ENCODE measurements at regions not wholly inside any gene's neighbourhood (a gene's known extent, or its start where the extent isn't known, plus 50 kb on each side); places are given as distances from the start of the nearest gene placed in this dataset.
"Not testable (repeated sequence)": the region's sequence is repeated elsewhere in the genome, so short reads cannot be mapped to it uniquely, and the experiment has no call there.

DNA sequence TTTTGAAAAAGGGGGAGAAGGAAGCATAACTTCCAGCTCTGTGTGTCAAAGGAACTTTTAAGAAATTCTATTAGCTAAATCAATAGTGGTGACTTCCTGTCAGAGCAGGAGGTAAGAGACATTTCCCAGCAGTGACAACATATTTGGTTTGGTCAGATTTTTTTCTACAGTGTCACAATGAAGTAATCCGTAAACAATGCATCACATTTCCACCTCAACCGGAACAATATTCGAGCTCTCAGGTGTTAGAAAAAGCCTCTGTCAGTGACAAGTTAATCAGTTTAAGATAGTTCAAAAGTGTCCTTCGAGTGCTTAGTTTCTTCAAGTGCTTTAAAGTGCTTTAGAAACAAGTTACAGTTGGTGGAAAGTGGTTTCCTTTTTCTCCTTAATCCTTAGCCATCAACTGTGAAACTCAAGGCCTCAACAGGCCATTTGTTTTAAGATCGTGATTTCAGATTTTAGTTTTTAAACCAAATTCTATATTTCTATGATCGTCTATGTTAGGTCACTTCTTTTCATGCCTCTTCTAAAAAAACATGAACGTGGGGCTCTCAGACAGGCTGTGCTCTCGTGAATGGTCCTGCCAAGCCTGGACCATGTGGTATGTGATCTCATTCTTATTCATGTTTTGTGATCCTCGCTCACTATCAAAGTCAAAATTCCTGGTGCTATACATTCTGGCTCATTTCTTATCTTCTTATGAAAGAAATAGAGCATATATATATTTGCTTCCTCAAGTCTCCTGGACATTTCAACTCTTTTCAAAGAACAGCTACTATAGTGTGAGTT, 181.9 kb upstream of the HMHB1 start:
- Histone ChIP-seq H3K27me3 (ENCODE audit: control insufficient read depth in 1 of 2, insufficient read depth in 2 of 2, low read length in 2 of 2) (no peaks in the 10 kb centered on the region), H3K9me3 (ENCODE audit: control insufficient read depth in 2 of 2, insufficient read depth in 1 of 2, low read depth in 1 of 2, low read length in 1 of 2) (no peaks in the 10 kb centered on the region), H3K4me3 (ENCODE audit: low read depth in 1 of 2, low read length in 2 of 2) (no peak overlapping the region), H3K4me1 (ENCODE audit: control insufficient read depth in 2 of 2, insufficient read depth in 2 of 2, low read length in 1 of 2) (no peaks in the 10 kb centered on the region), H3K27ac (ENCODE audit: low read depth in 2 of 2, low read length in 1 of 2) (no peak overlapping the region), H3K36me3 (ENCODE audit: control insufficient read depth in 2 of 2, insufficient read depth in 2 of 2, low read length in 1 of 2) (no peaks in the 10 kb centered on the region)
- WGBS, 2 donors, result 78% methylated on average over 9 of the region's 9 CpGs

DNA sequence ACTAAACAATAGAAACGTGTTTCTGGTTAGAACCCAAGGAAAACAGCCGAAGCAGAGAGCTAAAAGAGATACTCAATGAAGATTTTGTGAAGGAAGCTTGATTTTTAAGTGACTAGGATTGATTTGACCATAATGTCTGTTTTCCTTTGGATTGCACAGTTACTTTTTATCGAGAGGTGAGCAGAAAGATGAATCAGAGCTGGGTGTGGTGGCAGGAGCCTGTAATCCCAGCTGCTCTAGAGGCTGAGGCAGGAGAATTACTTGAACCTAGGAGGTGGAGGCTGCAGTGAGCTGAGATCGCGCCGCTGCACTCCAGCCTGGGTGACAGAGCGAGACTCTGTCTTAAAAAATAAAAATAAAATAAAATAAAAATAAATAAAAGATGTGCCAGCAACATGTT, 186.9 kb upstream of the HMHB1 start:
- H3K36me3 ChIP-seq (ENCODE audit: control insufficient read depth in 2 of 2, insufficient read depth in 2 of 2, low read length in 1 of 2); H3K27ac ChIP-seq (ENCODE audit: low read depth in 2 of 2, low read length in 1 of 2); H3K27me3 ChIP-seq (ENCODE audit: control insufficient read depth in 1 of 2, insufficient read depth in 2 of 2, low read length in 2 of 2); H3K4me3 ChIP-seq (ENCODE audit: low read depth in 1 of 2, low read length in 2 of 2); H3K4me1 ChIP-seq (ENCODE audit: control insufficient read depth in 2 of 2, insufficient read depth in 2 of 2, low read length in 1 of 2); H3K9me3 ChIP-seq (ENCODE audit: control insufficient read depth in 2 of 2, insufficient read depth in 1 of 2, low read depth in 1 of 2, low read length in 1 of 2): not testable (repeated sequence)
- WGBS, 2 donors, result 79 to 80% methylated on average over 7 of the region's 7 CpGs

DNA sequence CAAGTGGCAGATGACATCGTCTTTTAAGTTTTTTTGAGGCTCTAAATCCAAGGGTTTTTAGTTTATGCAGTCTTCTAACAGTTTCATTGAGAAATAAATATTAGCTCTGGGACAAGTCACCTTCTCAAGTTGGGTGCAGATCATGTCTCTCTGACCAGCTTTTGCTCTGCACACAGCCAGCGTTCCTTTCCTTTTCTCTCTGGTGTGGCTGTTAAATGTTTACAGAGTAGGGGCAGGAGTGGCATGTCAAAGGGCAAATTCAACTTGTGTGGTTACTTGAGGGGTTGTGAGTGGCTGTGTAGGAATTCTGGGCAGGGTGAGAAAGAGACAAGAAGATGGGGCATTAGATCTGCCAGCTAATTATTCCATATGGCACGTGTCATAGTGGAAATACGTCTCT, 187.5 kb upstream of the HMHB1 start:
- 80 to 81% methylated on average over 4 of the region's 4 CpGs for WGBS, 2 donors

DNA sequence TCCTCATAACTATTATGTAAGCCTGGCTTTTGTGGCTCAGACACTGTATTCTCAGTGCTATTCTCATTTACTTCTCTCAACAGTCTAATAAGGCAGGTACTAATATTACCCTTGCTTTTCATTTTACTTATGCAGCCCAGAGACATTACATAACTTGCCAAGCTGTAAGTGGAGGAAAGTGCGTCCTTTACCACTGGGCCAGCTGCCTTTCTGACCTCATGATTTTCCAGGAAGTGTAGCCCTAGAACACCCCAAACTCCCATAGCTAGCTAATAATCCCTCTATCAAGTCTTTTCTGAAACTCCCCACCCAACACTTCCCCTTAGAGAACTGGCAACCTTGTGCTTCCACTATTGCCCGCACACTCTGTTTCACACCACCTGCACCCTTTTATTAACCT, 192.9 kb upstream of the HMHB1 start:
- no peaks in the 10 kb centered on the region for H3K4me1 ChIP-seq (ENCODE audit: control insufficient read depth in 2 of 2, insufficient read depth in 2 of 2, low read length in 1 of 2)
- no peak overlapping the region for H3K27ac ChIP-seq (ENCODE audit: low read depth in 2 of 2, low read length in 1 of 2)
- H3K9me3 ChIP-seq (ENCODE audit: control insufficient read depth in 2 of 2, insufficient read depth in 1 of 2, low read depth in 1 of 2, low read length in 1 of 2), result no peaks in the 10 kb centered on the region
- 86 to 92% methylated on average over 2 of the region's 2 CpGs for WGBS, 2 donors
- H3K27me3 ChIP-seq (ENCODE audit: control insufficient read depth in 1 of 2, insufficient read depth in 2 of 2, low read length in 2 of 2), result no peaks in the 10 kb centered on the region
- no peaks in the 10 kb centered on the region for H3K36me3 ChIP-seq (ENCODE audit: control insufficient read depth in 2 of 2, insufficient read depth in 2 of 2, low read length in 1 of 2)
- H3K4me3 ChIP-seq (ENCODE audit: low read depth in 1 of 2, low read length in 2 of 2), result no peak overlapping the region

More for the DNA sequence above, 187.5 kb upstream of the HMHB1 start:
- Histone ChIP-seq H3K4me1 (ENCODE audit: control insufficient read depth in 2 of 2, insufficient read depth in 2 of 2, low read length in 1 of 2) (no peaks in the 10 kb centered on the region), H3K9me3 (ENCODE audit: control insufficient read depth in 2 of 2, insufficient read depth in 1 of 2, low read depth in 1 of 2, low read length in 1 of 2) (no peaks in the 10 kb centered on the region), H3K36me3 (ENCODE audit: control insufficient read depth in 2 of 2, insufficient read depth in 2 of 2, low read length in 1 of 2) (no peaks in the 10 kb centered on the region), H3K27ac (ENCODE audit: low read depth in 2 of 2, low read length in 1 of 2) (no peak overlapping the region), H3K4me3 (ENCODE audit: low read depth in 1 of 2, low read length in 2 of 2) (no peak overlapping the region), H3K27me3 (ENCODE audit: control insufficient read depth in 1 of 2, insufficient read depth in 2 of 2, low read length in 2 of 2) (no peaks in the 10 kb centered on the region)

DNA sequence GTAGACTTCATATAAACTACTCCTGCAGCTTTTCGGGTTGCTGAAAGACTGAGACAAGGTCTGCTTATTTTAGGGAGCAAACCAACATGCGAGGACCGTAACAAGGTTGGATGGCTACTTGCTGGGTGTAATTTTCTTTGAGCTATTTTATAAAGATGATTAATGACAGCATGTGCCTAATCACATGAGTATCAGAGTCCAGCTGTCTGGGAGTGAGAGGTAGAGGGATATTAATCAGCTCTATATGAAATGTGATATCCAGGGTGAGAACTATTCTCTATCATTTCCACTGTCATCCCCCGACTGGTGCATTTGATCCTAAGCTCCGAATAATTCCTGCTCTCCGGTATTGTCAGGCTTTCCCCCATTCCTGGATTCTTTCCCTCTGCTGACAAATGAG, 193.8 kb upstream of the HMHB1 start:
- Histone ChIP-seq H3K4me3 (ENCODE audit: low read depth in 1 of 2, low read length in 2 of 2) (no peak overlapping the region), H3K9me3 (ENCODE audit: control insufficient read depth in 2 of 2, insufficient read depth in 1 of 2, low read depth in 1 of 2, low read length in 1 of 2) (no peaks in the 10 kb centered on the region), H3K27me3 (ENCODE audit: control insufficient read depth in 1 of 2, insufficient read depth in 2 of 2, low read length in 2 of 2) (no peaks in the 10 kb centered on the region), H3K36me3 (ENCODE audit: control insufficient read depth in 2 of 2, insufficient read depth in 2 of 2, low read length in 1 of 2) (no peaks in the 10 kb centered on the region), H3K4me1 (ENCODE audit: control insufficient read depth in 2 of 2, insufficient read depth in 2 of 2, low read length in 1 of 2) (no peaks in the 10 kb centered on the region), H3K27ac (ENCODE audit: low read depth in 2 of 2, low read length in 1 of 2) (no peak overlapping the region)
- WGBS, 2 donors, result 82 to 83% methylated on average over 6 of the region's 6 CpGs

DNA sequence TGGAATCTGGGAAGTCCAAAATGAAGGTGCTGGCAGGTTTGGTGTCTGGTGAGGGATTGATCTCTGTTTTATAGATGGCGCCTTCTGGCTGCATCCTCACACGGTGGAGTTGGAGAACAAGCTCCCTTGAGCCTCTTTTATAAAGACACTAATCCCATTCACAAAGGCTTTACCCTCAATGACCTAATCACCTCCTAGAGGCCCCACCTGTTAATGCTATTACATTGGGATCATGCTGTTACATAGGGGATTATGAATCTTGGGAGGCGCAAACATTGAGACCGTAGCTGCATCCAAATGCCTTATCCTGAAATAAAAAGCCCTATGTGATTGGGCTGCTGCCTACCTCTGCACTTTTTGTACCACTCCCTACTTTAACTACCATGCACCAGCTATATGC, 197.1 kb upstream of the HMHB1 start:
- H3K27ac ChIP-seq (ENCODE audit: low read depth in 2 of 2, low read length in 1 of 2), result no peak overlapping the region
- H3K36me3 ChIP-seq (ENCODE audit: control insufficient read depth in 2 of 2, insufficient read depth in 2 of 2, low read length in 1 of 2), result no peaks in the 10 kb centered on the region
- H3K4me1 ChIP-seq (ENCODE audit: control insufficient read depth in 2 of 2, insufficient read depth in 2 of 2, low read length in 1 of 2), result no peaks in the 10 kb centered on the region
- whole genome bisulfite sequencing, 2 donors, result 67 to 70% methylated on average over 4 of the region's 4 CpGs
- H3K4me3 ChIP-seq (ENCODE audit: low read depth in 1 of 2, low read length in 2 of 2), result no peak overlapping the region
- H3K27me3 ChIP-seq (ENCODE audit: control insufficient read depth in 1 of 2, insufficient read depth in 2 of 2, low read length in 2 of 2), result no peaks in the 10 kb centered on the region
- no peaks in the 10 kb centered on the region for H3K9me3 ChIP-seq (ENCODE audit: control insufficient read depth in 2 of 2, insufficient read depth in 1 of 2, low read depth in 1 of 2, low read length in 1 of 2)

DNA sequence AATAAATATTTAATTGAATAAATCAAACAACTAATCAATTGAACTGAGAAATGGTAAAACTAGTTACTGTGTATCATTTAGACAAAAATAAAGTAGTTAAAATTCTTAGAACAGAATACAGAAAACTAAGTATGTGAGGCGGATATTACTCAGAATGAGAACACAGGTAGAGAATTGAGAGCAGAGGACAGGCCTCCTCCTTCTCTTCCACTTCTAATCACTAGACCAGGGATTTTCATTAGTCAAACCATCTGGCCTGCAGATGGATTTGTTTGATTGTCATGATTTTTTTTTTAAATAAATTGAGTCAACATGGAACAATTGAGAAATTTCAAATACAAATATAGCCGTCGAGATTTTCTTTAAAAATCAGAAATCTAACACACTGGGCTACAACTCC, 198.6 kb upstream of the HMHB1 start:
- Histone ChIP-seq H3K9me3 (ENCODE audit: control insufficient read depth in 2 of 2, insufficient read depth in 1 of 2, low read depth in 1 of 2, low read length in 1 of 2) (no peaks in the 10 kb centered on the region), H3K4me1 (ENCODE audit: control insufficient read depth in 2 of 2, insufficient read depth in 2 of 2, low read length in 1 of 2) (no peaks in the 10 kb centered on the region)
- 90 to 91% methylated on average over 3 of the region's 3 CpGs for WGBS, 2 donors

DNA sequence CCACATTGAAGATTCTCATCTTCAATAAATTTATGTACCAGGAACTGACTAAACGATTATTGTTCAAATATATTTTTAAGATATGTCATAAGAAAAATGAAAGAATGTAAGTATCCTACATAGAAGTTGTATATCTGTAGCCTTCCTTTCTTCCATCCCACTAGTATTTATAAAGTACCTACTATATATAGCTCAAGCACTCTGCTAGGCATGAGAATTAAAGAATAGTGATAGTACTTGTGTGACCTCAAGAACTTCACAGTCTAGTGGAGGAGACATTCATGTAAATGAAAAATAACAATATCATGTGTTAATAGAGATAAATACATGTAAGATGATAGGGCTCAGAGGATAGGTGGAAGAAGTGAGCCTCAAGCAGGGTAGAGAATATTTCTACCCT, 201.0 kb upstream of the HMHB1 start:
- H3K9me3 ChIP-seq (ENCODE audit: control insufficient read depth in 2 of 2, insufficient read depth in 1 of 2, low read depth in 1 of 2, low read length in 1 of 2), result no peaks in the 10 kb centered on the region
- no peaks in the 10 kb centered on the region for H3K36me3 ChIP-seq (ENCODE audit: control insufficient read depth in 2 of 2, insufficient read depth in 2 of 2, low read length in 1 of 2)
- no peaks in the 10 kb centered on the region for H3K4me1 ChIP-seq (ENCODE audit: control insufficient read depth in 2 of 2, insufficient read depth in 2 of 2, low read length in 1 of 2)
- no peak overlapping the region for H3K27ac ChIP-seq (ENCODE audit: low read depth in 2 of 2, low read length in 1 of 2)
- H3K27me3 ChIP-seq (ENCODE audit: control insufficient read depth in 1 of 2, insufficient read depth in 2 of 2, low read length in 2 of 2), result no peaks in the 10 kb centered on the region
- H3K4me3 ChIP-seq (ENCODE audit: low read depth in 1 of 2, low read length in 2 of 2), result no peak overlapping the region
- WGBS, 2 donors, result 85% methylated on average over 1 of the region's 1 CpG

More for the DNA sequence above, 198.6 kb upstream of the HMHB1 start:
- Histone ChIP-seq H3K36me3 (ENCODE audit: control insufficient read depth in 2 of 2, insufficient read depth in 2 of 2, low read length in 1 of 2) (no peaks in the 10 kb centered on the region), H3K27ac (ENCODE audit: low read depth in 2 of 2, low read length in 1 of 2) (no peak overlapping the region), H3K4me3 (ENCODE audit: low read depth in 1 of 2, low read length in 2 of 2) (no peak overlapping the region), H3K27me3 (ENCODE audit: control insufficient read depth in 1 of 2, insufficient read depth in 2 of 2, low read length in 2 of 2) (no peaks in the 10 kb centered on the region)

DNA sequence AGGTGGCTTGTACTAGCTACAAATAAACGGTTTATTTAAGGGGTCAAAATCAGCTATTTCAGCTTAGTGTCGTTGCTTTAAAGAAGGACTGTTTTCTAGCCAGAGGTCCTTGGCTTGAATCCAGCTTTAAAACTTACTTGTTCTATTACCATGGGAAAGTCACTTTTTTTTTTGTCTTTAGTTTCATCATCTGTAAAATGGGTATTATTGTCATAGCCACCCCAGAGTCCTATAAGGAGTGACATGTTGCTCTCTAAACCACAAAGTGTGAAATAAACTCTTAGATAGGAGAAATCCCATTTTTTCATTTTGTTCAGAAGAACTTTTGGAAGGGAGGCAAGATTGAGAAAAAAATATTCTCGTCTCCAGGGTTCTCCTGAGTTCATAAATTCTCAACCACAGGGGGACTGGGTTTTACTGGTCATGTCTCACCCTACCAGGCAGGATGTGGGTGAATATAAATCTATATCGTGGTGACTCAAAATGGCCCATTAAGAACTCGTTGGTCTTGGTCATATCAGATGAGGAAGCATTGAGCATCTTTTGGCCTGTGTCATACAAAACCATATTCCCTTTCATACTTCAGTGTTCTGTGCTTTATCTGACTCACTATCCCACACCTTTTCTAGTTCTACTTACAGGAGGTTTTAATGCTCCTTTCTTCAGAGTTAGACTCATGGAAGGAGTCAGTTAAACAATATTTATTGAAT, 202.7 kb upstream of the NR3C1 start:
- Histone ChIP-seq H3K27ac (ENCODE audit: low read depth in 2 of 2, low read length in 1 of 2) (no peak overlapping the region), H3K36me3 (ENCODE audit: control insufficient read depth in 2 of 2, insufficient read depth in 2 of 2, low read length in 1 of 2) (no peaks in the 10 kb centered on the region), H3K9me3 (ENCODE audit: control insufficient read depth in 2 of 2, insufficient read depth in 1 of 2, low read depth in 1 of 2, low read length in 1 of 2) (no peaks in the 10 kb centered on the region), H3K4me1 (ENCODE audit: control insufficient read depth in 2 of 2, insufficient read depth in 2 of 2, low read length in 1 of 2) (peaks cover 0 to 3% of the 10 kb centered on the region in 2 donors), H3K27me3 (ENCODE audit: control insufficient read depth in 1 of 2, insufficient read depth in 2 of 2, low read length in 2 of 2) (no peaks in the 10 kb centered on the region), H3K4me3 (ENCODE audit: low read depth in 1 of 2, low read length in 2 of 2) (no peak overlapping the region)
- 57 to 67% methylated on average over 5 of the region's 5 CpGs for WGBS, 2 donors

All from esophagus (tissue), 2 donors.